DND-41 (cell line): ENCODE measurements at regions not wholly inside any gene's neighbourhood (a gene's known extent, or its start where the extent isn't known, plus 50 kb on each side); places are given as distances from the start of the nearest gene placed in this dataset.
A peak's percentile ranks its signal among the peaks of the same experiment; 100 is the strongest.

Source experiments
- ATAC-seq: fragments of 200-7000 bp; cut with Tn5 transposase; 3 replicates; pipeline ENCODE4 v1.9.1; 2021; ENCODE audit warnings: low read depth; ENCODE audit not compliant: insufficient read depth
- DNase-seq: peaks from one replicate; pipeline ENCODE4 v3.0.0-alpha.2; 2020
- H2AFZ ChIP-seq: 2 replicates; pipeline ENCODE4 v1.6.0; 2012; ENCODE audit warnings: low read depth, low read length
- H3K27ac ChIP-seq: 2 replicates; pipeline ENCODE4 v1.5.1; 2012; ENCODE audit warnings: low read length, inconsistent platforms
- H3K27me3 ChIP-seq: fragments of 200-600 bp; sonication (generic); 2 replicates; pipeline ENCODE4 v1.6.0; 2012; ENCODE audit warnings: low read length, mild to moderate bottlenecking, inconsistent platforms; ENCODE audit not compliant: insufficient read depth, poor library complexity
- H3K36me3 ChIP-seq: 2 replicates; pipeline ENCODE4 v1.5.1; 2012; ENCODE audit warnings: low read length, inconsistent platforms; ENCODE audit not compliant: insufficient read depth
- H3K4me1 ChIP-seq: 2 replicates; pipeline ENCODE4 v1.5.1; 2012; ENCODE audit warnings: mild to moderate bottlenecking, low read length; ENCODE audit not compliant: insufficient read depth
- H3K4me2 ChIP-seq: 2 replicates; pipeline ENCODE4 v1.6.0; 2012; ENCODE audit warnings: mild to moderate bottlenecking, moderate library complexity, low read length, inconsistent platforms; ENCODE audit not compliant: insufficient read depth
- H3K4me3 ChIP-seq, 2 experiments: fragments of 200-600 bp in 1 of 2; shearing (Covaris generic) in 1 of 2; 2 replicates each; pipeline ENCODE4 v1.5.1; 2012 to 2016; ENCODE audit warnings: inconsistent platforms in 2 of 2, low read length in 2 of 2, mild to moderate bottlenecking in 2 of 2, low read depth in 1 of 2, moderate library complexity in 1 of 2
- H3K79me2 ChIP-seq: 2 replicates; pipeline ENCODE4 v1.6.0; 2012; ENCODE audit warnings: low read length, inconsistent platforms; ENCODE audit not compliant: insufficient read depth
- H3K9ac ChIP-seq: 2 replicates; pipeline ENCODE4 v1.6.0; 2012; ENCODE audit warnings: low read depth, mild to moderate bottlenecking, inconsistent platforms, low read length, moderate library complexity
- H3K9me3 ChIP-seq: 2 replicates; pipeline ENCODE4 v1.5.1; 2012; ENCODE audit warnings: low read length, moderate library complexity, mild to moderate bottlenecking, inconsistent platforms; ENCODE audit not compliant: insufficient read depth, severe bottlenecking
- H4K20me1 ChIP-seq: 2 replicates; pipeline ENCODE4 v1.6.0; 2012; ENCODE audit warnings: low read length; ENCODE audit not compliant: insufficient read depth
- EZH2 ChIP-seq: IDR thresholded peaks from 3 replicates; pipeline ENCODE4 v1.6.1; 2012; ENCODE audit warnings: borderline replicate concordance, low read depth, mild to moderate bottlenecking, moderate library complexity, low read length, inconsistent platforms; ENCODE audit not compliant: severe bottlenecking
- TF ChIP-seq, protein P1 (sequence below): IDR thresholded peaks from 2 replicates; pipeline ENCODE4 v1.5.1; 2012; ENCODE audit warnings: borderline replicate concordance, low read length, moderate library complexity, mild to moderate bottlenecking; ENCODE audit not compliant: poor library complexity, severe bottlenecking; ENCODE audit errors: extremely low read depth

DNA sequence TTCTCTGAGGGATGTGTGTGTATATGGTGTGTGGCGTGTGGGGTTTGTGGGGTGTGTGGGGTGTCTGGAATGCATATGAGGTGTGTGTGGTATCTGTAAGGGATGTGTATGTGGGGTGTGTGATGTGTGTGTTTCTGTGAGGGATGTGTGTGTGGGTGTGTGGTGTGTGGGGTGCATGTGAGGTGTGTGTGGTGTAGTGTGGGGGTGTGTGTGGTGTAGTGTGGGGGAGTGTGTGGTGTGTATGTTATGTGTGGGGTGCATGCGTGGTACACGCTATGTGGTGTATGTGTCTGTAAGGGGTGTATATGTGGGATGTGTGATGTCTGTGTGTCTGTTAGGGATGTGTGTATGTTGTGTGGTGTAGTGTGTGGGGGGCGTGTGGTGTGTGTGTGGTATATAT lies 300.0 kb downstream of the FGF9 start:
- TF ChIP-seq, protein P1, sequence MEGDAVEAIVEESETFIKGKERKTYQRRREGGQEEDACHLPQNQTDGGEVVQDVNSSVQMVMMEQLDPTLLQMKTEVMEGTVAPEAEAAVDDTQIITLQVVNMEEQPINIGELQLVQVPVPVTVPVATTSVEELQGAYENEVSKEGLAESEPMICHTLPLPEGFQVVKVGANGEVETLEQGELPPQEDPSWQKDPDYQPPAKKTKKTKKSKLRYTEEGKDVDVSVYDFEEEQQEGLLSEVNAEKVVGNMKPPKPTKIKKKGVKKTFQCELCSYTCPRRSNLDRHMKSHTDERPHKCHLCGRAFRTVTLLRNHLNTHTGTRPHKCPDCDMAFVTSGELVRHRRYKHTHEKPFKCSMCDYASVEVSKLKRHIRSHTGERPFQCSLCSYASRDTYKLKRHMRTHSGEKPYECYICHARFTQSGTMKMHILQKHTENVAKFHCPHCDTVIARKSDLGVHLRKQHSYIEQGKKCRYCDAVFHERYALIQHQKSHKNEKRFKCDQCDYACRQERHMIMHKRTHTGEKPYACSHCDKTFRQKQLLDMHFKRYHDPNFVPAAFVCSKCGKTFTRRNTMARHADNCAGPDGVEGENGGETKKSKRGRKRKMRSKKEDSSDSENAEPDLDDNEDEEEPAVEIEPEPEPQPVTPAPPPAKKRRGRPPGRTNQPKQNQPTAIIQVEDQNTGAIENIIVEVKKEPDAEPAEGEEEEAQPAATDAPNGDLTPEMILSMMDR, result no peak
- TF ChIP-seq EZH2, result no peak
- Histone ChIP-seq H3K79me2 (no peaks in the 10 kb centered on the region), H2AFZ (no peak overlapping the region), H3K27ac (no peak overlapping the region), H3K9ac (no peak overlapping the region), H3K36me3 (no peaks in the 10 kb centered on the region), H3K9me3 (no peaks in the 10 kb centered on the region), H3K27me3 (no peaks in the 10 kb centered on the region), H3K4me2 (no peak overlapping the region), H4K20me1 (no peaks in the 10 kb centered on the region), H3K4me3 (no peak overlapping the region), H3K4me1 (no peaks in the 10 kb centered on the region)
- ATAC-seq (no peak), DNase-seq (no peak)

DNA sequence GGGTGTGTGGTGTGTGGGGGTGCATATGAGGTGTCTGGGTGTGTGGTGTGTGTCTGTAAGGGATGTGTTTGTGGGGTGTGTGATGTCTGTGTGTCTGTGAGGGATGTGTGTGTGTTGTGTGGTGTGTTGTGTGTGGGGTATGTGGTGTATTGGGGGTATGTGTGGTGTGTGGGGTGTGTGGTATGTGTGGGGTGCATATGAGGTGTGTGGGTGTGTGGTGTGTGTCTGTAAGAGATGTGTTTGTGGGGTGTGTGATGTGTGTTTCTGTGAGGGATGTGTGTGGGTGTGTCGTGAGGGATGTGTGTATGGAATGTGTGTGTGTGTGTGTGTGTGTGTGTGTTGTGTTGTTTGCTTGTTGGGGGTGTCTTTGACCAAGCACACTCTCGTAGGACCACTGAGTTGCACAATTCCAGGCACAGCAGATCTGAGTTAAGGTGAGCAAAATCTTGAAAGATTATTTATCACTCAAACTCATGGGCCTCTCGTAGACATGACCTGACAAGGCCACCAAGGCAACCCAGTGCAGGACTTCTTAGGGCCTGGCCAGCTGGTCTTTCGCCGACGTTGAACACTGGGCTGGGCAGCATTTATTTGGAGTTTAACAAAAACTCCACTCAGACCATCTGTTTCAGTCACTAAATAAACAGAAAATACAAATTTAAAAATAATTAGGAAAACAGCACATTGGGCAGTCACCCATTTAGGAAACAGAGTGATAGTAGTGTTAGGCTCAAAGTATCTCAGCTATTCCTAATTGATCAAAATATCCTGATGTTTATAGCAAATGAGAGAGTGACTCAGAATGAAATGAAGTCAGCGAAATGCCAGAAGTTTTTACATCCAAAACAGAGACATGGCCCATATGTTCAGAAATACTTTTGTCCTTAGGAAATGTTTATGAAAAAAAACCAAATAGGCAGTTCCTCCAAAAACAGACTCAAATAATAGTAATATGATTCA lies 301.1 kb downstream of the FGF9 start:
- Histone ChIP-seq H4K20me1 (no peaks in the 10 kb centered on the region), H3K79me2 (no peaks in the 10 kb centered on the region), H3K9me3 (no peaks in the 10 kb centered on the region), H3K27me3 (peaks cover 4% of the 10 kb centered on the region), H2AFZ (no peak overlapping the region), H3K4me1 (no peaks in the 10 kb centered on the region), H3K27ac (no peak overlapping the region), H3K9ac (no peak overlapping the region), H3K4me2 (no peak overlapping the region), H3K36me3 (no peaks in the 10 kb centered on the region), H3K4me3 (no peak overlapping the region)
- no peak for DNase-seq
- no peak for ATAC-seq
- TF ChIP-seq, protein P1, result no peak
- TF ChIP-seq EZH2, result no peak

DNA sequence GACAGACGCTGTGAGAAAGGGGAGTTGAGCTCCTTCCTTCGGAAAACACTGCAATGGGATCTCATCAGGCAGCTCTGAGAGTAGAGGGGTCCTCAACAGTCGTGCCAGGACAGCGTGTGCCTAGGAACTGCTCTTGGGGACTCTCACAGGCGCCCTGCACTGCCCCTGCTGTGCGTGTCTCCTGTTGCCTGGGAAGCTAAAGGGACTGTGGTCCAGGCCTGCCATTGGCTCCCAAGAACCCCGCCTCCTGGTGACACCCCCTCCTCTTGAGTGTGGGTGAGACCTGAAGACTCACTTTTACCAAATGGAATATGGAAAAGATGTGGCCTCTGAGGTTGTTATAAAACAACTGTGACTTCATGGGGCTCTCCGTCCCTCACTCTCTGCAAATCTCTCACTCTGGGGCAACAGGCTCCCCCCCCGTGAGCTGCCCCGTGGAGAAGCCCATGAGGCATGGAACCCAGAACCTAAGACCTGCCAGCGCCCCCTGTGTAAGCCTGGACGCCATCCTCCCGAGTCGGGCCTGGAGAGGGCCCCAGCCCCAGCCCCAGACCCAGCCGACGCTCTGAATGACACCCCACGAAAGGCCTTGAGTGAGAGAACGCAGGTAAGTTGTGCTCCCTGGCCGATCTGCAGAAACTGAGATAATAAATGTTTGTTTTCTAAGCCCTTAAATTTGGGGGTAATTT lies 302.7 kb downstream of the FGF9 start:
- H4K20me1 ChIP-seq, result no peaks in the 10 kb centered on the region; the same call in 1 of the 2 replicates
- H3K27me3 ChIP-seq, result peaks cover 6% of the 10 kb centered on the region
- no peak overlapping the region for H3K4me2 ChIP-seq
- no peak overlapping the region for H3K9ac ChIP-seq
- 0 out of 3 replicates have a peak, but pooled peaks have one; percentile 35 for ATAC-seq
- no peaks in the 10 kb centered on the region for H3K4me1 ChIP-seq
- H3K79me2 ChIP-seq, result no peaks in the 10 kb centered on the region
- H2AFZ ChIP-seq, result no peak overlapping the region
- no peak overlapping the region for H3K27ac ChIP-seq
- no peak overlapping the region for H3K4me3 ChIP-seq
- H3K9me3 ChIP-seq, result no peaks in the 10 kb centered on the region
- H3K36me3 ChIP-seq, result no peaks in the 10 kb centered on the region
- DNase-seq, result no peak
- TF ChIP-seq, protein P1, result no peak
- no peak for TF ChIP-seq EZH2
